Heart left ventricle (tissue), 13 donors: ENCODE measurements at regions not wholly inside any gene's neighbourhood (a gene's known extent, or its start where the extent isn't known, plus 50 kb on each side); places are given as distances from the start of the nearest gene placed in this dataset.

Experiments
- CTCF ChIP-seq, 12 donors: fragments of 200-600 bp; sonication (generic) in 4 of 12; IDR thresholded peaks; one replicate each; pipeline versions ENCODE4 v1.5.0 to v1.8.0; 2018 to 2022; ENCODE audit warnings: antibody characterized with exemption in 12 of 12, mild to moderate bottlenecking in 5 of 12
- POLR2A ChIP-seq, 2 donors: fragments of 450-650 bp; IDR thresholded peaks; one replicate each; pipeline ENCODE4 v1.6.1; 2017; ENCODE audit warnings: antibody characterized with exemption in 2 of 2, mild to moderate bottlenecking in 2 of 2, moderate library complexity in 2 of 2
- donor health status: ischemic (EF 13 %, LVEDD 7.1; RV severe dilation, severe dysfunction).
- donor health status: DM: no; HTN: yes; CAD: no.
- donor health status: DM: no; HTN: no; CAD: no.
- donor health status: ischemic (EF 25% LVEDD 6.9; RV normal size, moderate dysfunction).
- donor health status: ischemic (EF 25% LVEDD 5.7; RV mildly dilated, moderate dysfunction).
- donor health status: ischemic (EF 35%, LVEDD 5.7; RV mildly dilated, moderate dysfunction).
- donor health status: nonischemic (EF 11% LVEDD 7.7; RV severe dilation, severe dysfunction).
- donor health status: DM: yes; HTN: yes; CAD: no.
- donor health status: PGD.
- donor health status: ischemic (EF 29% LVEDD 5.4; RV normal size, mild dysfunction).
- donor health status: nonischemic (EF 23%, LVEDD 6.1; RV moderate dilation, normal function).

- no peak for TF ChIP-seq CTCF (IDR thresholded peaks at IDR 0.05)
- no peak for TF ChIP-seq POLR2A (IDR thresholded peaks at IDR 0.05)
These were observed 92.8 kb downstream of the HNRNPLL start for GRCh38 chr2:38509947-38510326.
